ENCODE measurements at regions not wholly inside any gene's neighbourhood (a gene's known extent, or its start where the extent isn't known, plus 50 kb on each side); places are given as distances from the start of the nearest gene placed in this dataset.

DNA sequence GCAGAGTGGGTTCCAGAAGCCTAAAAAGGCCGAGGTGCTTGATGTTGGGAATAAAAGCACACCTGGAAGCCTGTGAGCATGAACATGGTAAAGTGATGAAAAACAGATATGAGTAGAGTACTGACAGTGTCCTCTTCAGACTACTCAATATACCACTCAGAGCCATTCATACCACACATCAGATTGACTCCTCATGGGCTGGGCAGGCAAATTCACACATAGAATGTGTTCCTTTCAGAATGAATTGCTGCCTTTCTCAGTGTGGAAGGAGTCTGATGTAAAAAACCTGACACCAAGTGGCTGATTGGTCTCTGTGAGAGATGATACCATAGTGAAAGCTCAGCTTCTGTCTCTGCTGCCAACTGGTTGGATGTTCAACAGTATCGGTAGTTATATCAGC, 442.7 kb downstream of the RAPGEF2 start:
- TF ChIP-seq POLR2A (IDR thresholded peaks at IDR 0.05) (no peak), EP300 (IDR thresholded peaks at IDR 0.05) (no peak)
- TF ChIP-seq, protein P1, sequence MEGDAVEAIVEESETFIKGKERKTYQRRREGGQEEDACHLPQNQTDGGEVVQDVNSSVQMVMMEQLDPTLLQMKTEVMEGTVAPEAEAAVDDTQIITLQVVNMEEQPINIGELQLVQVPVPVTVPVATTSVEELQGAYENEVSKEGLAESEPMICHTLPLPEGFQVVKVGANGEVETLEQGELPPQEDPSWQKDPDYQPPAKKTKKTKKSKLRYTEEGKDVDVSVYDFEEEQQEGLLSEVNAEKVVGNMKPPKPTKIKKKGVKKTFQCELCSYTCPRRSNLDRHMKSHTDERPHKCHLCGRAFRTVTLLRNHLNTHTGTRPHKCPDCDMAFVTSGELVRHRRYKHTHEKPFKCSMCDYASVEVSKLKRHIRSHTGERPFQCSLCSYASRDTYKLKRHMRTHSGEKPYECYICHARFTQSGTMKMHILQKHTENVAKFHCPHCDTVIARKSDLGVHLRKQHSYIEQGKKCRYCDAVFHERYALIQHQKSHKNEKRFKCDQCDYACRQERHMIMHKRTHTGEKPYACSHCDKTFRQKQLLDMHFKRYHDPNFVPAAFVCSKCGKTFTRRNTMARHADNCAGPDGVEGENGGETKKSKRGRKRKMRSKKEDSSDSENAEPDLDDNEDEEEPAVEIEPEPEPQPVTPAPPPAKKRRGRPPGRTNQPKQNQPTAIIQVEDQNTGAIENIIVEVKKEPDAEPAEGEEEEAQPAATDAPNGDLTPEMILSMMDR (IDR thresholded peaks at IDR 0.05), result no peak
